Neural cell (in vitro differentiated cells): ENCODE measurements at regions not wholly inside any gene's neighbourhood (a gene's known extent, or its start where the extent isn't known, plus 50 kb on each side); places are given as distances from the start of the nearest gene placed in this dataset.

ENCODE experiments used
- H2AFZ ChIP-seq: fragments of 200-600, 300-800 bp; sonication (generic), shearing (Covaris generic); 2 replicates; pipeline ENCODE4 v1.6.0; 2014; ENCODE audit warnings: low read depth, mild to moderate bottlenecking, antibody characterized with exemption, low read length, moderate library complexity
- H3F3A ChIP-seq: fragments of 200-600 bp; shearing (Covaris generic); 2 replicates; pipeline ENCODE4 v1.6.1; 2016; ENCODE audit warnings: mild to moderate bottlenecking, moderate library complexity, mixed read lengths, antibody characterized with exemption, low read length; ENCODE audit not compliant: insufficient read depth, poor library complexity, severe bottlenecking
- H3K27ac ChIP-seq: fragments of 200-600, 300-800 bp; sonication (generic), shearing (Covaris generic); 2 replicates; pipeline ENCODE4 v1.5.1; 2014; ENCODE audit warnings: mild to moderate bottlenecking, low read length, moderate library complexity
- H3K27me3 ChIP-seq: fragments of 300-800, 200-600 bp; sonication (generic), shearing (Covaris generic); 2 replicates; pipeline ENCODE4 v1.6.0; 2014; ENCODE audit warnings: mild to moderate bottlenecking, low read depth, low read length, moderate library complexity; ENCODE audit not compliant: insufficient read depth
- H3K36me3 ChIP-seq: fragments of 300-800, 200-600 bp; sonication (generic), shearing (Covaris generic); 2 replicates; pipeline ENCODE4 v1.5.1; 2014; ENCODE audit warnings: mild to moderate bottlenecking, antibody characterized with exemption, low read length, moderate library complexity; ENCODE audit not compliant: insufficient read depth
- H3K4me2 ChIP-seq: fragments of 300-800, 200-600 bp; sonication (generic), shearing (Covaris generic); 2 replicates; pipeline ENCODE4 v1.6.0; 2014; ENCODE audit warnings: mild to moderate bottlenecking, low read length
- H3K4me3 ChIP-seq: fragments of 300-800, 200-600 bp; sonication (generic), shearing (Covaris generic); 2 replicates; pipeline ENCODE4 v1.5.1; 2014; ENCODE audit warnings: mild to moderate bottlenecking, low read length, moderate library complexity
- H3K79me2 ChIP-seq: fragments of 200-600 bp; shearing (Covaris generic); replicated peaks from 2 replicates; pipeline ENCODE4 v1.6.0; 2014; ENCODE audit warnings: mild to moderate bottlenecking, low read length, moderate library complexity; ENCODE audit not compliant: insufficient read depth
- H3K9ac ChIP-seq: fragments of 300-800, 200-600 bp; sonication (generic), shearing (Covaris generic); 2 replicates; pipeline ENCODE4 v1.6.1; 2016; ENCODE audit warnings: mild to moderate bottlenecking, low read length, mixed read lengths
- H3K9me2 ChIP-seq: fragments of 200-600 bp; shearing (Covaris generic); 2 replicates; pipeline ENCODE4 v1.6.1; 2016; ENCODE audit warnings: mild to moderate bottlenecking, low read length, mixed read lengths; ENCODE audit not compliant: insufficient read depth
- H3K9me3 ChIP-seq: fragments of 200-600, 300-800 bp; sonication (generic), shearing (Covaris generic); 2 replicates; pipeline ENCODE4 v1.6.1; 2016; ENCODE audit warnings: mild to moderate bottlenecking, mixed run types, low read length, moderate library complexity, mixed read lengths
- H4K20me1 ChIP-seq: fragments of 200-600 bp; shearing (Covaris generic); 2 replicates; pipeline ENCODE4 v1.6.1; 2016; ENCODE audit warnings: mild to moderate bottlenecking, mixed run types; ENCODE audit not compliant: insufficient read depth
- CTCF ChIP-seq: fragments of 450-650 bp; IDR thresholded peaks from 2 replicates; pipeline ENCODE4 v1.5.1; 2014; ENCODE audit warnings: antibody characterized with exemption, mild to moderate bottlenecking, moderate library complexity; ENCODE audit not compliant: poor library complexity, severe bottlenecking
- EP300 ChIP-seq: fragments of 450-650 bp; conservative IDR thresholded peaks from 2 replicates; pipeline ENCODE4 v1.6.1; 2014; ENCODE audit warnings: antibody characterized with exemption, mild to moderate bottlenecking, moderate library complexity; ENCODE audit not compliant: poor library complexity, severe bottlenecking
- EZH2 ChIP-seq: fragments of 200-600, 300-800 bp; shearing (Covaris generic), sonication (generic); IDR thresholded peaks from 2 replicates; pipeline ENCODE4 v1.6.1; 2014; ENCODE audit warnings: antibody characterized with exemption, low read length, borderline replicate concordance, mild to moderate bottlenecking; ENCODE audit not compliant: insufficient read depth, poor library complexity, severe bottlenecking
- MXI1 ChIP-seq: fragments of 450-650 bp; conservative IDR thresholded peaks from 2 replicates; pipeline ENCODE4 v1.6.1; 2014; ENCODE audit warnings: antibody characterized with exemption, mild to moderate bottlenecking; ENCODE audit not compliant: poor library complexity, severe bottlenecking
- POLR2AphosphoS5 ChIP-seq: IDR thresholded peaks from 2 replicates; pipeline ENCODE4 v1.6.1; 2012
- RAD21 ChIP-seq: fragments of 450-650 bp; conservative IDR thresholded peaks from 2 replicates; pipeline ENCODE4 v1.6.1; 2014; ENCODE audit warnings: antibody characterized with exemption, mild to moderate bottlenecking, moderate library complexity
- REST ChIP-seq: IDR thresholded peaks from 2 replicates; pipeline ENCODE4 v1.6.1; 2012; ENCODE audit warnings: borderline replicate concordance
- SMC3 ChIP-seq: fragments of 450-650 bp; conservative IDR thresholded peaks from 2 replicates; pipeline ENCODE4 v1.6.1; 2014; ENCODE audit warnings: antibody characterized with exemption, mild to moderate bottlenecking, moderate library complexity; ENCODE audit not compliant: poor library complexity
- TAF1 ChIP-seq: IDR thresholded peaks from 2 replicates; pipeline ENCODE4 v1.6.1; 2012; ENCODE audit warnings: low read depth

- TF ChIP-seq CTCF, result no peak
Measured at GRCh38 chr9:28197653-28198052, 624.4 kb upstream of the C9orf72 start (continued).

GRCh38 chr9:28203036-28203435 lies 629.8 kb upstream of the C9orf72 start:
- peak overlapping the region; percentile 61 for H3K27ac ChIP-seq
- no peaks in the 10 kb centered on the region for H3K27me3 ChIP-seq
- peak overlapping the region; percentile 2 for H3K4me2 ChIP-seq
- H3K9me2 ChIP-seq, result no peaks in the 10 kb centered on the region
- H3K4me3 ChIP-seq, result no peak overlapping the region
- no peaks in the 10 kb centered on the region for H4K20me1 ChIP-seq
- H2AFZ ChIP-seq, result no peak overlapping the region
- H3K79me2 ChIP-seq, result no peaks in the 10 kb centered on the region
- no peaks in the 10 kb centered on the region for H3K9me3 ChIP-seq
- H3K9ac ChIP-seq, result no peak overlapping the region
- no peaks in the 10 kb centered on the region for H3K36me3 ChIP-seq
- TF ChIP-seq EZH2 (no peak), EP300 (peak; percentile 91), RAD21 (peak; percentile 11), SMC3 (no peak), MXI1 (no peak), REST (peak; percentile 51), POLR2AphosphoS5 (peak; percentile 90), TAF1 (no peak), CTCF (no peak)
- no peaks in the 10 kb centered on the region for H3F3A ChIP-seq

- no peaks in the 10 kb centered on the region for H3K27me3 ChIP-seq
- H3F3A ChIP-seq, result no peaks in the 10 kb centered on the region
- H3K36me3 ChIP-seq, result no peaks in the 10 kb centered on the region
- no peaks in the 10 kb centered on the region for H4K20me1 ChIP-seq
- no peak overlapping the region for H2AFZ ChIP-seq
- H3K27ac ChIP-seq, result no peak overlapping the region
- H3K9me2 ChIP-seq, result no peaks in the 10 kb centered on the region
- TF ChIP-seq REST, result no peak
- TF ChIP-seq TAF1, result no peak
- TF ChIP-seq POLR2AphosphoS5, result no peak
- TF ChIP-seq EP300, result no peak
- no peak for TF ChIP-seq RAD21
- TF ChIP-seq CTCF, result no peak
- TF ChIP-seq SMC3, result no peak
- no peak for TF ChIP-seq EZH2
- no peak for TF ChIP-seq MXI1
- no peaks in the 10 kb centered on the region for H3K79me2 ChIP-seq
- no peaks in the 10 kb centered on the region for H3K9me3 ChIP-seq
- H3K4me2 ChIP-seq, result no peak overlapping the region
- H3K4me3 ChIP-seq, result no peak overlapping the region
- H3K9ac ChIP-seq, result no peak overlapping the region
Measured at GRCh38 chr9:28206280-28206679, 633.0 kb upstream of the C9orf72 start.
